MV-4-11 (cell line): ENCODE measurements at regions not wholly inside any gene's neighbourhood (a gene's known extent, or its start where the extent isn't known, plus 50 kb on each side); places are given as distances from the start of the nearest gene placed in this dataset.
"Not testable (repeated sequence)": the region's sequence is repeated elsewhere in the genome, so short reads cannot be mapped to it uniquely, and the experiment has no call there.

Experiments used
- DNase-seq: peaks from one replicate; lab custom pipeline; 2025; lab: John Stamatoyannopoulos, UW

- no peak for DNase-seq
Observed at GRCh38 chr15:54840621-54841398, 355.9 kb downstream of the RSL24D1 start.

- no peak for DNase-seq
Observed at GRCh38 chr15:54839379-54839778, 357.4 kb downstream of the RSL24D1 start.

GRCh38 chr15:54836052-54836795 lies 360.5 kb downstream of the RSL24D1 start:
- DNase-seq: no peak

- no peak for DNase-seq
Observed at GRCh38 chr15:54829821-54830220, 366.9 kb downstream of the RSL24D1 start.

- no peak for DNase-seq
Observed at GRCh38 chr15:54820811-54821210, 375.9 kb downstream of the RSL24D1 start.

GRCh38 chr15:54820098-54820497 lies 376.6 kb downstream of the RSL24D1 start:
- peak; percentile 61 for DNase-seq

- DNase-seq: no peak
Observed at GRCh38 chr15:54816401-54816800, 380.3 kb downstream of the RSL24D1 start.

- DNase-seq: peak; percentile 5
Observed at GRCh38 chr15:54815556-54815955, 381.2 kb downstream of the RSL24D1 start.

GRCh38 chr15:54812383-54812782 lies 384.4 kb downstream of the RSL24D1 start:
- no peak for DNase-seq

GRCh38 chr15:54810496-54810895 lies 386.2 kb downstream of the RSL24D1 start:
- DNase-seq: no peak

GRCh38 chr15:54810031-54810430 lies 386.7 kb downstream of the RSL24D1 start:
- no peak for DNase-seq

GRCh38 chr15:54808321-54808720 lies 388.4 kb downstream of the RSL24D1 start:
- no peak for DNase-seq

- DNase-seq: no peak
Observed at GRCh38 chr15:54803987-54804386, 392.8 kb downstream of the RSL24D1 start.

GRCh38 chr15:54803134-54803808 lies 393.5 kb downstream of the RSL24D1 start:
- peak; percentile 92 for DNase-seq

GRCh38 chr15:54792526-54792925 lies 404.2 kb downstream of the RSL24D1 start:
- DNase-seq: no peak

GRCh38 chr15:54790693-54791092 lies 406.0 kb downstream of the RSL24D1 start:
- no peak for DNase-seq

- DNase-seq: peak; percentile 67
Observed at GRCh38 chr15:54789376-54789775, 407.4 kb downstream of the RSL24D1 start.

- not testable (repeated sequence) for DNase-seq
Observed at GRCh38 chr15:54781220-54781619, 415.5 kb downstream of the RSL24D1 start.

GRCh38 chr15:54779271-54779670 lies 417.5 kb downstream of the RSL24D1 start:
- no peak for DNase-seq

GRCh38 chr15:54776410-54776809 lies 420.3 kb downstream of the RSL24D1 start:
- DNase-seq: no peak

GRCh38 chr15:54772663-54773062 lies 424.1 kb downstream of the RSL24D1 start:
- peak; percentile 2 for DNase-seq

GRCh38 chr15:54749461-54749860 lies 447.3 kb downstream of the RSL24D1 start:
- DNase-seq: not testable (repeated sequence)
